IPS-NIHi11 (cell line): ENCODE measurements at regions not wholly inside any gene's neighbourhood (a gene's known extent, or its start where the extent isn't known, plus 50 kb on each side); places are given as distances from the start of the nearest gene placed in this dataset.
"Not testable (repeated sequence)": the region's sequence is repeated elsewhere in the genome, so short reads cannot be mapped to it uniquely, and the experiment has no call there.

ENCODE experiments used
- DNase-seq: peaks from one replicate; pipeline ENCODE4 v3.0.0; 2012; ENCODE audit warnings: mixed read lengths, low spot score

GRCh38 chr9:74092491-74092834 lies 404.7 kb upstream of the RORB start:
- no peak for DNase-seq

- DNase-seq, result not testable (repeated sequence)
Observed at GRCh38 chr9:74094037-74094436, 403.1 kb upstream of the RORB start.

GRCh38 chr9:74094766-74095165 lies 402.4 kb upstream of the RORB start:
- DNase-seq, result no peak

GRCh38 chr9:74095925-74096324 lies 401.2 kb upstream of the RORB start:
- no peak for DNase-seq

GRCh38 chr9:74096420-74096819 lies 400.7 kb upstream of the RORB start:
- DNase-seq, result no peak

- no peak for DNase-seq
Observed at GRCh38 chr9:74100042-74100441, 397.1 kb upstream of the RORB start.

GRCh38 chr9:74102148-74102547 lies 395.0 kb upstream of the RORB start:
- DNase-seq, result not testable (repeated sequence)

GRCh38 chr9:74102702-74103101 lies 394.4 kb upstream of the RORB start:
- no peak for DNase-seq

GRCh38 chr9:74107692-74108091 lies 389.4 kb upstream of the RORB start:
- no peak for DNase-seq

- no peak for DNase-seq
Observed at GRCh38 chr9:74115976-74116375, 381.2 kb upstream of the RORB start.

GRCh38 chr9:74117151-74117550 lies 380.0 kb upstream of the RORB start:
- DNase-seq, result no peak

- no peak for DNase-seq
Observed at GRCh38 chr9:74117731-74118130, 379.4 kb upstream of the RORB start.

- no peak for DNase-seq
Observed at GRCh38 chr9:74120061-74120460, 377.1 kb upstream of the RORB start.

GRCh38 chr9:74120470-74120869 lies 376.7 kb upstream of the RORB start:
- DNase-seq, result no peak

- DNase-seq, result no peak
Observed at GRCh38 chr9:74122216-74122615, 374.9 kb upstream of the RORB start.

GRCh38 chr9:74122661-74123060 lies 374.5 kb upstream of the RORB start:
- no peak for DNase-seq

GRCh38 chr9:74125941-74126340 lies 371.2 kb upstream of the RORB start:
- DNase-seq, result no peak

GRCh38 chr9:74132986-74133385 lies 364.1 kb upstream of the RORB start:
- DNase-seq, result no peak

- DNase-seq, result no peak
Observed at GRCh38 chr9:74133921-74134320, 363.2 kb upstream of the RORB start.

- DNase-seq, result no peak
Observed at GRCh38 chr9:74138182-74138581, 359.0 kb upstream of the RORB start.

GRCh38 chr9:74140141-74140540 lies 357.0 kb upstream of the RORB start:
- DNase-seq, result no peak

GRCh38 chr9:74147906-74148305 lies 349.2 kb upstream of the RORB start:
- DNase-seq, result no peak

GRCh38 chr9:74172874-74173273 lies 324.3 kb upstream of the RORB start:
- no peak for DNase-seq

GRCh38 chr9:74173284-74173683 lies 323.9 kb upstream of the RORB start:
- no peak for DNase-seq

GRCh38 chr9:74197771-74198170 lies 299.4 kb upstream of the RORB start:
- DNase-seq, result not testable (repeated sequence)
